ENCODE measurements at regions not wholly inside any gene's neighbourhood (a gene's known extent, or its start where the extent isn't known, plus 50 kb on each side); places are given as distances from the start of the nearest gene placed in this dataset.
A peak's percentile ranks its signal among the peaks of the same experiment; 100 is the strongest.

DNA sequence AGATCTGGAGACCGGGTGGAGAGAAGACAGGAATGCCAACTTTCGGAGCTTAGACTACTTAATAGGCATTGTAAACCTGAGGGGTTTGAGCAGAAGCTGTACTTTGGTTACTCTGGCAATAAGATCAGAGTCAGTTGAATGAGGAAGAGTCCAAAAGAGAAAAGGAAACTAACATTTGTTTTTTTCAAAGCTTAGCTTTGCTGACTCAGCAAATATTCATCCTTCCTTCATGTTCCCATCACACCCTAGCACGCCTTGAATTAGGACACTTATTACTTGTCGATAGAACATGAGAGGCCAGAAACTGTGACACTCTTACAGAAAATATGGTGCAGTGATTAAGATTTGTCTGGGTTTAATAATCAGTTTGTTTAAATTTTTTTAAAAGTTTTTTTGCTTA lies 266.9 kb upstream of the ATP2B1 start:
- TF ChIP-seq, protein P1, sequence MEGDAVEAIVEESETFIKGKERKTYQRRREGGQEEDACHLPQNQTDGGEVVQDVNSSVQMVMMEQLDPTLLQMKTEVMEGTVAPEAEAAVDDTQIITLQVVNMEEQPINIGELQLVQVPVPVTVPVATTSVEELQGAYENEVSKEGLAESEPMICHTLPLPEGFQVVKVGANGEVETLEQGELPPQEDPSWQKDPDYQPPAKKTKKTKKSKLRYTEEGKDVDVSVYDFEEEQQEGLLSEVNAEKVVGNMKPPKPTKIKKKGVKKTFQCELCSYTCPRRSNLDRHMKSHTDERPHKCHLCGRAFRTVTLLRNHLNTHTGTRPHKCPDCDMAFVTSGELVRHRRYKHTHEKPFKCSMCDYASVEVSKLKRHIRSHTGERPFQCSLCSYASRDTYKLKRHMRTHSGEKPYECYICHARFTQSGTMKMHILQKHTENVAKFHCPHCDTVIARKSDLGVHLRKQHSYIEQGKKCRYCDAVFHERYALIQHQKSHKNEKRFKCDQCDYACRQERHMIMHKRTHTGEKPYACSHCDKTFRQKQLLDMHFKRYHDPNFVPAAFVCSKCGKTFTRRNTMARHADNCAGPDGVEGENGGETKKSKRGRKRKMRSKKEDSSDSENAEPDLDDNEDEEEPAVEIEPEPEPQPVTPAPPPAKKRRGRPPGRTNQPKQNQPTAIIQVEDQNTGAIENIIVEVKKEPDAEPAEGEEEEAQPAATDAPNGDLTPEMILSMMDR (conservative IDR thresholded peaks at IDR 0.05), result no peak
- H3K27ac ChIP-seq, result no peak overlapping the region

DNA sequence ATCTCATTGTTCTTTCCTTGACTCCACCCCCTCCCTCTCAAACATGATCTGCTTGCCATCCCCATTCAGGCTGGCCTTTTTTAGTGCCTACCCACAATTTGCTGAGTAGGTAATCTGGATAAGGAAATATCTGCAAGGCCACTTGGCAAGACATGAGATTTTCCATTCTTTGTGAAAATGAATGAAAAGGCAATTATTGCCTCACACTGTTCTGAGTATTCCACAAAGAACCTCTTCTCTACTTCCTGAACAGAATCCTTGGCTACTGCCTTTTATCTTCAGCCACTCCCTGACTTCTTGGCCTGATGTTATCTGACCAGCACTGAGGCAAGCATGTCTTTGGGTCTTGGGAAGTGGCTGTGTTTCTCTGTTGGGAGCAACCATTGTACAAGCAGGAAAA lies 263.2 kb upstream of the ATP2B1 start:
- H3K27ac ChIP-seq, result no peak overlapping the region
- TF ChIP-seq, protein P1 (conservative IDR thresholded peaks at IDR 0.05), result no peak

DNA sequence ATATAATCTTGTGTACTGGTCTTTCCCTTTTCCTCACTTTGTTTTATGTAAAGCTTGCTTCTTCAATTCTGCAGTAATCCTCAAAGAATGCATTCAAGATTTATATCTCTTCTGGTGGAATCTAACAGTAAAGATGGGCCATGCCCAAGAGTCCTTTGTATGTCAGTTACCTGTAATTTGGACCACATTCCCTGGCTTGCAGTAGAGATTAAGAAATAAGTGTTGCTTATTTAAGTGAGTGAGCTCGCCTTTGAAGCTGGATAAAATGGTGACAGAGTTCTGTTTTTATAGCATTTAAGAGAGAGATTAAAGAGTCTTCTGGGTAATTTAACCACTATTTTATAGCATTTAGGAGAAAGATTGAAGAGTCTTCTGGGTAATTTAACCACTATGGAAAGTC lies 262.1 kb upstream of the ATP2B1 start:
- TF ChIP-seq, protein P1 (conservative IDR thresholded peaks at IDR 0.05), result no peak
- no peak overlapping the region for H3K27ac ChIP-seq

DNA sequence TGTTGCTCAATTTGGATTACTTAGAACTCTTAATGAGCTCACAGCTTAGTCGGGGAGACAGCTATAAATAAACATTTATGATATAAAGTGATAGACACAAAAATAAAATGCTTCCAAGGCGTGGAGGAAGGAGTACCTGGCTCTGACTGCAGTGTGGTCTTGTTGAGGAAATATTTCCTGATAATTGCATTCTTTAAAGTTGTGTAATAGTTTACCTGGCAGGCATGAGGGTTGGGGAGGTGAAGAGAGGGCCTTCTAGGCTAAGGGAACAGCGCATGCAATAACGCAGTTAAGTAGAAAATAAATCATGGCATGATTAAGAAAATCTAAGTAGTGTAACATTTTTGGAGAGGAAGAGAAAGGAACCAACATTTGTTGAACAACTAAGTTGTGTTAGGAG lies 260.5 kb upstream of the ATP2B1 start:
- peak overlapping the region; percentile 26; the same call in 1 of the 2 replicates for H3K27ac ChIP-seq
- TF ChIP-seq, protein P1 (conservative IDR thresholded peaks at IDR 0.05), result no peak

DNA sequence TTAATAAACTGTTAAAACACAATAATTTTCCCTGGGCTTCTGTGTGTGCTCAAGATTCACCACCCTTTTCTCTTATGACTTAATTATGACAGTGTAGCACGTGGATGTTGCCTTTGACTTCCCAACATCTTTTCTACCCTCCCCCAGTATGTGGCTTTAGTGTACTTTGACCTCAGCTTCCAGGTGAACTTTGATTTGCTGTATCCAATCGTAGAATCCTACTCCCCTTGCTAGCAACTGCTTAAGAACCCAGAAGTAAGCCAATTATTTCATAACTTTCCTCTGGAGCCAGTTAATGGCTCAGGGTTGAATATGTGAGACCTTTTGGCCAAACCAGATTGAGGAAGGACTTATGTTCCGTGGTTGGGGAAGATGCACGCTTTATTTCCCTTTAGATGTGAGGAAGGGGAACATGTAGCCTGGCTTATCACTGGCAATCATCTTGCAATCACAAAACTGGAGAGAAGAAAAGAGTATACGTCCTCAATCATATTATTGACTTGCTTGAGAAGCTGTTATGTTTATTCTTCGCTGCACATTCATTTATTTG lies 259.6 kb upstream of the ATP2B1 start:
- peak overlapping the region; percentile 26; the same call in 1 of the 2 replicates for H3K27ac ChIP-seq
- TF ChIP-seq, protein P1 (conservative IDR thresholded peaks at IDR 0.05), result no peak

DNA sequence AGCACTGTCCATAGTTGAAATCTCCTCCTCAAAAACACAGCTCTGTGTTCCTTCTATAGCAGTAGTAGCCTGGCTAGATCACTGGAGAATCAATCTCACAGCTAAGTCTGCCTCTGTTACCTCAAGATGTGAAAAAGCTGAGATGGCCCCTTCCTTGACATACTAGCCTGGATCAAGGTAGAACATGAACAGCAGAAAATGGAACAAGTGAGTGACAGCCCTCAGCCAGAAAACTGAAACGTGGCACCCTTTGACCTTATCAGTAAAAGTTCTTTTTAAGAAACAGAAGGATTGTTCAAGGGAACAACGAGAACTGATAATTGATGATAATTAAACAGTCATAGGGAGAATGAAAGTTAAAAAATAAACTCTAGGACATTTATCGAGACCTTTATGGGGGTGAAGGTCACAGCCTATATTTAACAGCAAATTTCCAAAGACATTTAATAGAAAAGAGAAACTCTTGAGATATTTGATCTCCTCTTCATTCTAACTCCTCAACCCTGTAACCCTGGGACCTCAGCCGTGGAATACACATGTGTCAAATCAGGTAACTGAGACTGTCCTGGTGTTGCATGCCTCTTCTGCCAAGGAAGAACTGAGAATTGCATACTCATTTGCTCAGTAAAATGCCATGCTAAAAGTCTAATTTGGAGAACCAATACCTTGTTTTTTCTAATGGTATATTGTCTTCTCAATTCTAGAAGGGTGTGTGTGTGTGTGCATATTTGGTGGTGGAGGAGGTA lies 258.0 kb upstream of the ATP2B1 start:
- TF ChIP-seq, protein P1 (conservative IDR thresholded peaks at IDR 0.05), result no peak

DNA sequence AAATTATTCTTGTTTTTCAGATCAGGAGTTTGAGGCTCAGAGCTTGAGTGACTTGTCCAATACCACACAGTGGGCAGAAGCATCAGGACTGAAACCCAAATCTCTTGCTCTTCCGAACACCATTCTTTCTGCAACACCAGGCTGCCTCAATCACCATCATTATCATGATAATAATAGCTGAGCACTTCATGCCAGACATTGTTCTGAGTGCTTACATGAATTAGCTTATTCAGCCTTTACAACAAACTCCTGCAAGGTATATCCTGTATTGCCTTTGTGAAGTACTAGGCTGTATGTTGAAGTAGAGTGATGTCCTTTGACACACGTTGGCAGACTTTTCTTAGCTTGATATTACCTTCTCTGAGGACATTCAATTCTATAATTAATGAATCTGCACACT lies 257.4 kb upstream of the ATP2B1 start:
- TF ChIP-seq, protein P1 (conservative IDR thresholded peaks at IDR 0.05), result no peak
- no peak overlapping the region for H3K27ac ChIP-seq

More for the DNA sequence above, 258.0 kb upstream of the ATP2B1 start:
- H3K27ac ChIP-seq, result no peak overlapping the region

All from VCaP (cell line).